ENCODE measurements at regions not wholly inside any gene's neighbourhood (a gene's known extent, or its start where the extent isn't known, plus 50 kb on each side); places are given as distances from the start of the nearest gene placed in this dataset.
"Not testable (repeated sequence)": the region's sequence is repeated elsewhere in the genome, so short reads cannot be mapped to it uniquely, and the experiment has no call there.

- no peak for DNase-seq
Measured at GRCh38 chr9:31677877-31678276, 706.6 kb upstream of the ACO1 start.

- DNase-seq: no peak
Measured at GRCh38 chr9:31683116-31683515, 701.3 kb upstream of the ACO1 start.

- DNase-seq: no peak
Measured at GRCh38 chr9:31697956-31698355, 686.5 kb upstream of the ACO1 start.

GRCh38 chr9:31699836-31700235, 684.6 kb upstream of the ACO1 start:
- no peak for DNase-seq

- DNase-seq: no peak
Measured at GRCh38 chr9:31700252-31701045, 684.0 kb upstream of the ACO1 start.

GRCh38 chr9:31702957-31703356, 681.5 kb upstream of the ACO1 start:
- no peak for DNase-seq

GRCh38 chr9:31715250-31715649, 669.2 kb upstream of the ACO1 start:
- DNase-seq: peak; percentile 64 to 83

GRCh38 chr9:31719262-31719661, 665.2 kb upstream of the ACO1 start:
- DNase-seq: no peak

- DNase-seq: peak; percentile 57 to 90
Measured at GRCh38 chr9:31730398-31730797, 654.0 kb upstream of the ACO1 start.

- no peak for DNase-seq
Measured at GRCh38 chr9:31733166-31733565, 651.3 kb upstream of the ACO1 start.

GRCh38 chr9:31736581-31737179, 647.8 kb upstream of the ACO1 start:
- no peak for DNase-seq

- DNase-seq: no peak
Measured at GRCh38 chr9:31740705-31741104, 643.7 kb upstream of the ACO1 start.

- no peak for DNase-seq
Measured at GRCh38 chr9:31744589-31744988, 639.9 kb upstream of the ACO1 start.

- DNase-seq: no peak
Measured at GRCh38 chr9:31745468-31745867, 639.0 kb upstream of the ACO1 start.

- no peak for DNase-seq
Measured at GRCh38 chr9:31745886-31746285, 638.6 kb upstream of the ACO1 start.

- no peak for DNase-seq
Measured at GRCh38 chr9:31753756-31754155, 630.7 kb upstream of the ACO1 start.

- DNase-seq: no peak
Measured at GRCh38 chr9:31759703-31760102, 624.7 kb upstream of the ACO1 start.

- not testable (repeated sequence) for DNase-seq
Measured at GRCh38 chr9:31774021-31774420, 610.4 kb upstream of the ACO1 start.

GRCh38 chr9:31774571-31774970, 609.9 kb upstream of the ACO1 start:
- peak; percentile 90 to 94 for DNase-seq

- DNase-seq: peak; percentile 30 to 63
Measured at GRCh38 chr9:31776471-31776870, 608.0 kb upstream of the ACO1 start.

- DNase-seq: no peak
Measured at GRCh38 chr9:31783491-31783890, 601.0 kb upstream of the ACO1 start.

GRCh38 chr9:31790720-31791119, 593.7 kb upstream of the ACO1 start:
- no peak for DNase-seq

GRCh38 chr9:31799953-31800609, 584.4 kb upstream of the ACO1 start:
- peak; percentile 59 to 87 for DNase-seq
